GM23338 (cell line): ENCODE measurements at regions not wholly inside any gene's neighbourhood (a gene's known extent, or its start where the extent isn't known, plus 50 kb on each side); places are given as distances from the start of the nearest gene placed in this dataset.

ENCODE experiments used
- ATAC-seq: fragments of 200-7000 bp; cut with Tn5 transposase; 3 replicates; pipeline ENCODE4 v1.9.1; 2020
- DNase-seq: peaks from one replicate; pipeline ENCODE4 v3.0.0-alpha.2; 2015; ENCODE audit warnings: low spot score
- H2AFZ ChIP-seq: fragments of 200-600 bp; sonication (generic); 2 replicates; pipeline ENCODE4 v1.8.0; 2016; ENCODE audit warnings: antibody characterized with exemption, mild to moderate bottlenecking, moderate library complexity
- H3F3A ChIP-seq: fragments of 200-600 bp; sonication (generic); replicated peaks from 2 replicates; pipeline ENCODE4 v1.8.0; 2017; ENCODE audit warnings: antibody characterized with exemption, mixed run types, low read depth
- H3K27ac ChIP-seq: fragments of 200-600 bp; sonication (generic); 2 replicates; pipeline ENCODE4 v1.6.1; 2016; ENCODE audit warnings: low read depth
- H3K27me3 ChIP-seq: fragments of 200-600 bp; sonication (generic); 2 replicates; pipeline ENCODE4 v1.8.0; 2016; ENCODE audit warnings: mild to moderate bottlenecking, mixed run types, moderate library complexity; ENCODE audit not compliant: insufficient read depth
- H3K36me3 ChIP-seq: fragments of 200-600 bp; sonication (generic); 2 replicates; pipeline ENCODE4 v1.8.0; 2016; ENCODE audit warnings: mild to moderate bottlenecking; ENCODE audit not compliant: insufficient read depth
- H3K4me1 ChIP-seq: fragments of 200-600 bp; sonication (generic); 2 replicates; pipeline ENCODE4 v1.8.0; 2016; ENCODE audit warnings: mild to moderate bottlenecking, moderate library complexity; ENCODE audit not compliant: insufficient read depth
- H3K4me2 ChIP-seq: fragments of 200-600 bp; sonication (generic); 2 replicates; pipeline ENCODE4 v1.7.1; 2017; ENCODE audit warnings: mixed run types
- H3K4me3 ChIP-seq: fragments of 200-600 bp; sonication (generic); 2 replicates; pipeline ENCODE4 v1.6.1; 2016; ENCODE audit warnings: mixed run types
- H3K79me2 ChIP-seq: fragments of 200-600 bp; sonication (generic); replicated peaks from 2 replicates; pipeline ENCODE4 v1.8.0; 2017; ENCODE audit warnings: mild to moderate bottlenecking; ENCODE audit not compliant: insufficient read depth
- H3K9me2 ChIP-seq: fragments of 200-600 bp; sonication (generic); 2 replicates; pipeline ENCODE4 v1.8.0; 2017; ENCODE audit not compliant: insufficient read depth
- H4K20me1 ChIP-seq: fragments of 200-600 bp; sonication (generic); replicated peaks from 2 replicates; pipeline ENCODE4 v1.8.0; 2017; ENCODE audit warnings: mild to moderate bottlenecking; ENCODE audit not compliant: insufficient read depth
- H3K27ac Mint-ChIP-seq: 2 replicates; pipeline ENCODE4 v1.8.0; 2020; ENCODE audit warnings: inconsistent platforms, mild to moderate bottlenecking, moderate library complexity, mixed read lengths
- H3K27me3 Mint-ChIP-seq: 3 replicates; pipeline ENCODE4 v1.8.0; 2022; ENCODE audit warnings: low read depth, mild to moderate bottlenecking, moderate library complexity, mixed read lengths, inconsistent platforms; ENCODE audit not compliant: insufficient read depth, poor library complexity
- H3K36me3 Mint-ChIP-seq: 3 replicates; pipeline ENCODE4 v1.8.0; 2021; ENCODE audit warnings: low read depth, mild to moderate bottlenecking, inconsistent platforms, moderate library complexity, mixed read lengths
- H3K4me1 Mint-ChIP-seq: 3 replicates; pipeline ENCODE4 v1.8.0; 2020; ENCODE audit warnings: mild to moderate bottlenecking, inconsistent platforms, mixed read lengths
- H3K4me3 Mint-ChIP-seq: 3 replicates; pipeline ENCODE4 v1.8.0; 2021; ENCODE audit warnings: moderate library complexity, mild to moderate bottlenecking, inconsistent platforms, mixed read lengths
- H3K9me3 Mint-ChIP-seq: 3 replicates; pipeline ENCODE4 v1.8.0; 2020; ENCODE audit warnings: moderate library complexity, mild to moderate bottlenecking, inconsistent platforms, mixed read lengths
- CREB1 ChIP-seq: fragments of 250-450 bp; sonication (Bioruptor Pico); IDR thresholded peaks from 2 replicates; pipeline ENCODE4 v1.5.0; 2020; ENCODE audit warnings: low read depth, mild to moderate bottlenecking, moderate library complexity
- ETS1 ChIP-seq: IDR thresholded peaks from 2 replicates; pipeline ENCODE4 v1.6.1; 2016; ENCODE audit warnings: antibody characterized with exemption
- EZH2 ChIP-seq: fragments of 200-600 bp; sonication (generic); IDR thresholded peaks from one replicate; pipeline ENCODE4 v1.8.0; 2017; ENCODE audit warnings: antibody characterized with exemption, mild to moderate bottlenecking, low read depth; ENCODE audit not compliant: unreplicated experiment
- EZH2phosphoT487 ChIP-seq: fragments of 200-600 bp; sonication (generic); IDR thresholded peaks from one replicate; pipeline ENCODE4 v1.8.1; 2018; ENCODE audit warnings: antibody characterized with exemption; ENCODE audit not compliant: unreplicated experiment
- NANOG ChIP-seq: IDR thresholded peaks from 2 replicates; pipeline ENCODE4 v1.6.1; 2016; ENCODE audit warnings: antibody characterized with exemption, borderline replicate concordance
- POLR2AphosphoS5 ChIP-seq: IDR thresholded peaks from 2 replicates; pipeline ENCODE4 v1.6.1; 2016; ENCODE audit warnings: antibody characterized with exemption, low read depth
- ZNF331 ChIP-seq: fragments of 250-450 bp; sonication (Bioruptor Pico); IDR thresholded peaks from 2 replicates; pipeline ENCODE4 v1.5.0; 2020; ENCODE audit warnings: low read depth, mild to moderate bottlenecking, moderate library complexity
- TF ChIP-seq, protein P1 (sequence below), 2 experiments: fragments of 200-600 bp in 1 of 2; sonication (generic) in 1 of 2; conservative IDR thresholded peaks; 2 replicates each; pipeline versions ENCODE4 v1.5.1 to v1.6.1; 2016 to 2017; ENCODE audit warnings: antibody characterized with exemption in 2 of 2, low read depth in 2 of 2, mild to moderate bottlenecking in 2 of 2, moderate library complexity in 1 of 2

DNA sequence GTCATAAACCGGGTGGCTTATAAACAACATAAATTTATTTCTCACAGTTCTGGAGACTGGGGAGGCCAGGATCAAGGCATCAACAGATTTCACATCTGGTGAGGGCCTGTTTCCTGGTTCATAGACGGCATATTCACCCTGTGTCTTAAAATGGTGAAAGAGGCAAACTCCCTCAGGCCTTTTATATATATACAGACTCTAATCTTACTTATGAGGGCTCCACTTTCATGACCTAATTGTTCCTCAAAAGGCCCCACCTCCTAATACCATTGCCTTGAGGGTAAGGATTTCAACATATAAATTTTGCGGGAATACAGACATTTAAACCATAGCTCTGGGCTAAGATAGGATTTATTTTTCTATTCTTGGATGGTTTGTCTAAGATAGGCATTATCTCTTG lies 187.2 kb downstream of the PPP1R3A start:
- Histone ChIP-seq H3F3A (no peaks in the 10 kb centered on the region), H3K36me3 (no peaks in the 10 kb centered on the region), H3K79me2 (no peaks in the 10 kb centered on the region), H3K4me2 (no peak overlapping the region), H3K4me3 (no peak overlapping the region), H4K20me1 (no peaks in the 10 kb centered on the region), H3K9me2 (no peaks in the 10 kb centered on the region), H2AFZ (no peak overlapping the region), H3K27me3 (no peaks in the 10 kb centered on the region), H3K27ac (no peak overlapping the region), H3K4me1 (no peaks in the 10 kb centered on the region)
- ATAC-seq (no peak), DNase-seq (no peak)
- Mint-ChIP-seq H3K9me3 (no peaks in the 10 kb centered on the region), H3K27ac (no peak overlapping the region), H3K27me3 (no peaks in the 10 kb centered on the region), H3K36me3 (no peaks in the 10 kb centered on the region), H3K4me1 (no peaks in the 10 kb centered on the region), H3K4me3 (no peak overlapping the region)
- TF ChIP-seq POLR2AphosphoS5 (no peak), NANOG (no peak), EZH2 (no peak)

GRCh38 chr7:113730309-113730955 lies 188.4 kb downstream of the PPP1R3A start:
- TF ChIP-seq NANOG (no peak), EZH2phosphoT487 (no peak)
- Histone ChIP-seq H3K4me1 (no peaks in the 10 kb centered on the region), H4K20me1 (no peaks in the 10 kb centered on the region), H3K36me3 (no peaks in the 10 kb centered on the region), H2AFZ (no peak overlapping the region), H3K9me2 (no peaks in the 10 kb centered on the region), H3F3A (no peaks in the 10 kb centered on the region), H3K27me3 (no peaks in the 10 kb centered on the region), H3K4me2 (no peak overlapping the region), H3K79me2 (no peaks in the 10 kb centered on the region), H3K27ac (no peak overlapping the region), H3K4me3 (no peak overlapping the region)
- Mint-ChIP-seq H3K36me3 (no peaks in the 10 kb centered on the region), H3K27me3 (no peaks in the 10 kb centered on the region), H3K9me3 (no peaks in the 10 kb centered on the region), H3K27ac (no peak overlapping the region), H3K4me1 (no peaks in the 10 kb centered on the region), H3K4me3 (no peak overlapping the region)
- no peak for ATAC-seq
- no peak for DNase-seq

GRCh38 chr7:113727486-113727885 lies 191.3 kb downstream of the PPP1R3A start:
- H3K27ac ChIP-seq = no peak overlapping the region
- H3K79me2 ChIP-seq = no peaks in the 10 kb centered on the region
- H3K4me1 ChIP-seq = no peaks in the 10 kb centered on the region
- no peak for TF ChIP-seq EZH2
- Mint-ChIP-seq H3K36me3 (no peaks in the 10 kb centered on the region), H3K27ac (no peak overlapping the region), H3K9me3 (no peaks in the 10 kb centered on the region), H3K4me3 (no peak overlapping the region), H3K27me3 (no peaks in the 10 kb centered on the region), H3K4me1 (no peaks in the 10 kb centered on the region)
- H3K4me2 ChIP-seq = no peak overlapping the region
- DNase-seq (no peak), ATAC-seq (no peak)
- H3K27me3 ChIP-seq = no peaks in the 10 kb centered on the region
- no peaks in the 10 kb centered on the region for H3K36me3 ChIP-seq
- H3K4me3 ChIP-seq = no peak overlapping the region
- no peaks in the 10 kb centered on the region for H3K9me2 ChIP-seq
- no peaks in the 10 kb centered on the region for H3F3A ChIP-seq
- no peaks in the 10 kb centered on the region for H4K20me1 ChIP-seq
- no peak overlapping the region for H2AFZ ChIP-seq

DNA sequence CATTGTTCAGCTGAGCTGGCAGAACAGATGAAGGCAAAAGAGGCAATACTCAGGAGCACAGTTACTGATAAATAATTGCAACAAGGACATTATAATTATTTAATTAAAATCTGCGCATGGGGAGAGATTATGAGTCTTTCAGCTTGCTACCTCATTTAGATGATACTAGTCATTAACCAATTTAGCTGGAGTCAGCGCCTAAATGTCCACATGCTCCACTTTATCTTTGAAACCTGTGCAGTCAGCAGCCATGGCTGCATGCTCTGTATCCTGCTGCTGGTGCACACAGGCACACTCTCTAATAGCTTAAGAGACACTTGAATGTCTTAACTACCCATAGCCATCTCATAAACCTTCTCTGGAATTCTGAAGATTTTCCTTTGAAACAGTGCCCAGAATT lies 196.8 kb downstream of the PPP1R3A start:
- no peak overlapping the region for H3K27ac ChIP-seq
- Mint-ChIP-seq H3K27ac (no peak overlapping the region), H3K9me3 (no peaks in the 10 kb centered on the region), H3K4me1 (no peaks in the 10 kb centered on the region), H3K36me3 (no peaks in the 10 kb centered on the region), H3K27me3 (no peaks in the 10 kb centered on the region), H3K4me3 (no peak overlapping the region)
- H3F3A ChIP-seq = no peaks in the 10 kb centered on the region
- no peaks in the 10 kb centered on the region for H3K36me3 ChIP-seq
- ATAC-seq (no peak), DNase-seq (no peak)
- H3K4me2 ChIP-seq = no peak overlapping the region
- H3K9me2 ChIP-seq = no peaks in the 10 kb centered on the region
- no peaks in the 10 kb centered on the region for H3K4me1 ChIP-seq
- H2AFZ ChIP-seq = no peak overlapping the region
- no peak overlapping the region for H3K4me3 ChIP-seq
- H3K27me3 ChIP-seq = no peaks in the 10 kb centered on the region
- no peaks in the 10 kb centered on the region for H3K79me2 ChIP-seq
- no peaks in the 10 kb centered on the region for H4K20me1 ChIP-seq
- TF ChIP-seq ETS1 (no peak), NANOG (no peak), EZH2 (no peak), CREB1 (no peak), ZNF331 (CRISPR knock-in tag) (no peak)
- TF ChIP-seq, protein P1, sequence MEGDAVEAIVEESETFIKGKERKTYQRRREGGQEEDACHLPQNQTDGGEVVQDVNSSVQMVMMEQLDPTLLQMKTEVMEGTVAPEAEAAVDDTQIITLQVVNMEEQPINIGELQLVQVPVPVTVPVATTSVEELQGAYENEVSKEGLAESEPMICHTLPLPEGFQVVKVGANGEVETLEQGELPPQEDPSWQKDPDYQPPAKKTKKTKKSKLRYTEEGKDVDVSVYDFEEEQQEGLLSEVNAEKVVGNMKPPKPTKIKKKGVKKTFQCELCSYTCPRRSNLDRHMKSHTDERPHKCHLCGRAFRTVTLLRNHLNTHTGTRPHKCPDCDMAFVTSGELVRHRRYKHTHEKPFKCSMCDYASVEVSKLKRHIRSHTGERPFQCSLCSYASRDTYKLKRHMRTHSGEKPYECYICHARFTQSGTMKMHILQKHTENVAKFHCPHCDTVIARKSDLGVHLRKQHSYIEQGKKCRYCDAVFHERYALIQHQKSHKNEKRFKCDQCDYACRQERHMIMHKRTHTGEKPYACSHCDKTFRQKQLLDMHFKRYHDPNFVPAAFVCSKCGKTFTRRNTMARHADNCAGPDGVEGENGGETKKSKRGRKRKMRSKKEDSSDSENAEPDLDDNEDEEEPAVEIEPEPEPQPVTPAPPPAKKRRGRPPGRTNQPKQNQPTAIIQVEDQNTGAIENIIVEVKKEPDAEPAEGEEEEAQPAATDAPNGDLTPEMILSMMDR (conservative IDR thresholded peaks at IDR 0.05; ENCODE audit: low read depth in 2 of 2) = no peak
